22Rv1 (cell line): ENCODE measurements at regions not wholly inside any gene's neighbourhood (a gene's known extent, or its start where the extent isn't known, plus 50 kb on each side); places are given as distances from the start of the nearest gene placed in this dataset.

Source experiments
- ZFX ChIP-seq: fragments of 450-650 bp; IDR thresholded peaks from 2 replicates; pipeline ENCODE4 v1.6.1; 2017; ENCODE audit warnings: antibody characterized with exemption, borderline replicate concordance
- TF ChIP-seq, protein P1 (sequence below): fragments of 450-650 bp; IDR thresholded peaks from 2 replicates; pipeline ENCODE4 v1.5.1; 2017; ENCODE audit warnings: mild to moderate bottlenecking

DNA sequence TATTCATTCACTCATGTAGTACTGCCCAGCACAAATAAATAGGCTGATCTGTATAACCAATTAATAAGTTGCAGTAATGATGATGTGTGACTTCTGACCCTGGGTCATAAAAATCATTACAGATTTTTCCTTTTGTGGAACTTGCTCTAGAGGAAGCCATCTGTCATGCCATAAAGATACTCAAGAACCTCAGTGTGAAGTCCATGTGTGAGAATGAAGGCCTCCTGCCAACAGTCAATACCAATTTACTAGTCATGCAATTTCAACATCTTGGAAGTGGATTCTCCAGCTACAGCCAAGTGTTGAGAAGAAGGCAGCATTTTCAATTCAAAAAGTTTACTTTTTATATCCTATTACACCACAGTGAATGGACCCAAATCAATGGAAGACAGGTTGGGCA is 435.6 kb upstream of the LRRC4C start:
- TF ChIP-seq, protein P1, sequence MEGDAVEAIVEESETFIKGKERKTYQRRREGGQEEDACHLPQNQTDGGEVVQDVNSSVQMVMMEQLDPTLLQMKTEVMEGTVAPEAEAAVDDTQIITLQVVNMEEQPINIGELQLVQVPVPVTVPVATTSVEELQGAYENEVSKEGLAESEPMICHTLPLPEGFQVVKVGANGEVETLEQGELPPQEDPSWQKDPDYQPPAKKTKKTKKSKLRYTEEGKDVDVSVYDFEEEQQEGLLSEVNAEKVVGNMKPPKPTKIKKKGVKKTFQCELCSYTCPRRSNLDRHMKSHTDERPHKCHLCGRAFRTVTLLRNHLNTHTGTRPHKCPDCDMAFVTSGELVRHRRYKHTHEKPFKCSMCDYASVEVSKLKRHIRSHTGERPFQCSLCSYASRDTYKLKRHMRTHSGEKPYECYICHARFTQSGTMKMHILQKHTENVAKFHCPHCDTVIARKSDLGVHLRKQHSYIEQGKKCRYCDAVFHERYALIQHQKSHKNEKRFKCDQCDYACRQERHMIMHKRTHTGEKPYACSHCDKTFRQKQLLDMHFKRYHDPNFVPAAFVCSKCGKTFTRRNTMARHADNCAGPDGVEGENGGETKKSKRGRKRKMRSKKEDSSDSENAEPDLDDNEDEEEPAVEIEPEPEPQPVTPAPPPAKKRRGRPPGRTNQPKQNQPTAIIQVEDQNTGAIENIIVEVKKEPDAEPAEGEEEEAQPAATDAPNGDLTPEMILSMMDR: no peak
- TF ChIP-seq ZFX: no peak
